GM20000 (cell line): ENCODE measurements at regions not wholly inside any gene's neighbourhood (a gene's known extent, or its start where the extent isn't known, plus 50 kb on each side); places are given as distances from the start of the nearest gene placed in this dataset.

Experiments used
- DNase-seq: peaks from one replicate; pipeline ENCODE4 v3.0.0; 2012; ENCODE audit warnings: low spot score
- CTCF ChIP-seq: IDR thresholded peaks from 2 replicates; pipeline ENCODE4 v1.5.1; 2012; ENCODE audit warnings: mild to moderate bottlenecking, control low read depth; ENCODE audit errors: extremely low read depth, missing control alignments

DNA sequence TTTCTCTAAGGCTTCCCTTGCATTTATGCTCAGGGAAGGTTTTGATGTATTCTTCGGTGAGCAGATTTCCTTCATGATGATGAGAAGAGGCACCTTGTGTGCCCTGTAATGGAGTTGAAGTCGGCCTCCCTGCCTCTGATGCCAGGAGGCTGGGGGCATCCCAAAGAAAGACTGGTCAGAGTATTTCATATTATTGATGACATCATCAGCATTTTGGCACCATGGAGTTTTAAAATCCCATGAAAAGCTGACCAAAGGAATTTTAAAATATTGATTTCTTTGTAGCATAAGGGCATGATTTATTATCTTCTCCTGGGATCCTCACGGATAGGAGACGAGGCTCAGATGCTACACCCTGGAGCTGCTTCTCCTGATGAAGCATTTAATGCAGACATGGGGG lies 231.2 kb upstream of the IRX1 start:
- TF ChIP-seq CTCF: no peak

GRCh38 chr5:3362606-3362910 lies 233.1 kb upstream of the IRX1 start:
- no peak for TF ChIP-seq CTCF

More for the DNA sequence above, 231.2 kb upstream of the IRX1 start:
- no peak for DNase-seq

GRCh38 chr5:3361811-3362605 lies 233.6 kb upstream of the IRX1 start:
- no peak for TF ChIP-seq CTCF
- no peak for DNase-seq

More at GRCh38 chr5:3362606-3362910, 233.1 kb upstream of the IRX1 start:
- no peak for DNase-seq

DNA sequence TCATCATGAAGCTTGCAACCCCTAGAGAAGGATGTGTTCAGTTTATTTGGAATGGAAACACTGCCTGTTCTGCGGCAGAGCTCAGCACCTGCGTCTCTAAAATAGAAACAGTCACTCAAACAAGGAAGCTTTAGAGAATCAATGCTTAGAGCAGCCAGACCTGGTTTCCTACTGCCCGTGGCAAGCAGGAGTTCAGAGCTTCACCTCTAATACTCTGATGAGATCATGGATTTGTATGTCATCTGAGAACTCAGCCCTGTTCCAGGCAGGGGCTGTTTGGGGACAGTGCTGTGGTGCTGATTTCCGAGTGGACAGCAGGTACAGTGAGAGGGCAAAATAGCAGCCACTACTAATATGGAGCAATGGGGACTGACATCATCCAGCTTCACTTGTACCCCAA lies 236.0 kb upstream of the IRX1 start:
- no peak for TF ChIP-seq CTCF
- no peak for DNase-seq

- DNase-seq: no peak
- TF ChIP-seq CTCF: no peak
Observed at GRCh38 chr5:3357291-3357690, 238.3 kb upstream of the IRX1 start.

- no peak for DNase-seq
- no peak for TF ChIP-seq CTCF
Observed at GRCh38 chr5:3356016-3356415, 239.6 kb upstream of the IRX1 start.

- no peak for TF ChIP-seq CTCF
- DNase-seq: no peak
Observed at GRCh38 chr5:3355126-3355525, 240.5 kb upstream of the IRX1 start.
